Mesendoderm (in vitro differentiated cells): ENCODE measurements at regions not wholly inside any gene's neighbourhood (a gene's known extent, or its start where the extent isn't known, plus 50 kb on each side); places are given as distances from the start of the nearest gene placed in this dataset.

Source experiments
- DNase-seq: peaks from one replicate; pipeline ENCODE4 v3.0.0; 2013
- H2AK5ac ChIP-seq: 2 replicates; pipeline ENCODE4 v1.6.1; 2013; ENCODE audit warnings: low read length, inconsistent platforms
- H2BK120ac ChIP-seq: 2 replicates; pipeline ENCODE4 v1.6.1; 2013; ENCODE audit warnings: low read depth, mild to moderate bottlenecking, low read length, moderate library complexity, mixed read lengths
- H2BK15ac ChIP-seq: replicated peaks from 2 replicates; pipeline ENCODE4 v1.6.1; 2013; ENCODE audit warnings: low read depth, mild to moderate bottlenecking, moderate library complexity
- H2BK5ac ChIP-seq: 2 replicates; pipeline ENCODE4 v1.6.1; 2013; ENCODE audit warnings: low read length, inconsistent platforms
- H3K18ac ChIP-seq: 2 replicates; pipeline ENCODE4 v1.6.1; 2013; ENCODE audit warnings: mild to moderate bottlenecking, low read length, mixed read lengths
- H3K23ac ChIP-seq: one replicate; pipeline ENCODE4 v1.6.1; 2013; ENCODE audit warnings: low read length
- H3K27ac ChIP-seq: 2 replicates; pipeline ENCODE4 v1.5.1; 2013; ENCODE audit warnings: low read depth, mild to moderate bottlenecking, inconsistent platforms, low read length, moderate library complexity
- H3K27me3 ChIP-seq: 2 replicates; pipeline ENCODE4 v1.6.1; 2013; ENCODE audit warnings: low read length, control low read depth, mild to moderate bottlenecking, inconsistent platforms; ENCODE audit not compliant: insufficient read depth, poor library complexity
- H3K36me3 ChIP-seq: 2 replicates; pipeline ENCODE4 v1.6.1; 2013; ENCODE audit warnings: low read length, inconsistent platforms; ENCODE audit not compliant: control insufficient read depth, insufficient read depth
- H3K4ac ChIP-seq: one replicate; pipeline ENCODE4 v1.6.1; 2013; ENCODE audit warnings: low read depth, mild to moderate bottlenecking, low read length, moderate library complexity
- H3K4me1 ChIP-seq: 2 replicates; pipeline ENCODE4 v1.6.1; 2013; ENCODE audit warnings: low read depth, low read length, inconsistent platforms; ENCODE audit not compliant: control insufficient read depth
- H3K4me2 ChIP-seq: 2 replicates; pipeline ENCODE4 v1.6.1; 2013; ENCODE audit warnings: low read length
- H3K4me3 ChIP-seq: 2 replicates; pipeline ENCODE4 v1.5.1; 2013; ENCODE audit warnings: mild to moderate bottlenecking, low read length
- H3K56ac ChIP-seq: one replicate; pipeline ENCODE4 v1.6.1; 2013; ENCODE audit warnings: low read length
- H3K79me1 ChIP-seq: 2 replicates; pipeline ENCODE4 v1.6.1; 2013; ENCODE audit warnings: low read length, inconsistent platforms
- H3K79me2 ChIP-seq: 2 replicates; pipeline ENCODE4 v1.6.1; 2013; ENCODE audit warnings: mild to moderate bottlenecking, low read length; ENCODE audit not compliant: control insufficient read depth, insufficient read depth
- H3K9ac ChIP-seq: 2 replicates; pipeline ENCODE4 v1.6.1; 2013; ENCODE audit warnings: low read length, inconsistent platforms
- H4K5ac ChIP-seq: one replicate; pipeline ENCODE4 v1.6.1; 2013; ENCODE audit warnings: low read length
- H4K8ac ChIP-seq: one replicate; pipeline ENCODE4 v1.6.1; 2013; ENCODE audit warnings: low read depth, mild to moderate bottlenecking, control low read depth, low read length, moderate library complexity
- WGBS: extraction: QIAGEN DNeasy Blood & Tissue Kit; methylation state at CpG from one replicate; pipeline ENCODE4 v1.1.7; 2013; ENCODE audit warnings: low lambda C conversion rate, missing lambda C conversion rate; ENCODE audit not compliant: insufficient coverage; ENCODE audit errors: extremely low coverage; 5-methylcytosine and 5-hydroxymethylcytosine counted together

DNA sequence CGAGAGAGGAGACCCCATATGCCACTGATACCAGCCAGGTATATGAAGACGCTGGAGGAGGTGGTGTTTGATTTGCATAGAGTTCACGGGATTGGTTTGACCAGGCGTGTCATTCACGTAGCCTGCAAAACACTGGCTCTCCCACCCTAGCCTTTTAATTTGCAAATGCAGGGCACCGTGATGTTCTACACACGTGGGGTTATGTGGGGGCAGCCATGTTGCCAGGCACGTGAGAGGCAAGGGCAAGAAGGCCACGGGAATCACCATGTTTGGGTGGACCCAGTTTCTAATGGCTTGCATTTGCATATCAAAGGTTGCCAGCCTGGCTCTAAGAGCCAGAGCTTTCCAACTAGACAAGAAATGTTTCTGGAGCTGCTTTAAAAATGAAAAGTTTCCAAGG is 117.2 kb upstream of the LYZL1 start:
- Histone ChIP-seq H3K4ac (no peak overlapping the region), H3K23ac (no peak overlapping the region)
- DNase-seq, result no peak

GRCh38 chr10:29174389-29174788 is 114.5 kb upstream of the LYZL1 start:
- Histone ChIP-seq H3K27ac (no peak overlapping the region), H3K27me3 (no peaks in the 10 kb centered on the region), H3K79me1 (no peaks in the 10 kb centered on the region), H3K9ac (no peak overlapping the region), H3K23ac (no peak overlapping the region), H3K4me1 (no peaks in the 10 kb centered on the region), H2BK15ac (no peak overlapping the region), H3K4ac (no peak overlapping the region), H4K8ac (no peak overlapping the region), H2BK120ac (no peak overlapping the region), H2AK5ac (no peak overlapping the region), H3K4me2 (no peak overlapping the region), H2BK5ac (no peak overlapping the region), H3K4me3 (no peak overlapping the region), H3K18ac (no peak overlapping the region), H3K79me2 (no peaks in the 10 kb centered on the region), H3K36me3 (no peaks in the 10 kb centered on the region), H3K56ac (no peak overlapping the region), H4K5ac (no peak overlapping the region)
- no CpG with 5 or more reads among the region's 2 CpGs for WGBS
- DNase-seq, result no peak

More for the DNA sequence above, 117.2 kb upstream of the LYZL1 start:
- no peak overlapping the region for H2BK15ac ChIP-seq
- H3K27ac ChIP-seq, result no peak overlapping the region
- H3K56ac ChIP-seq, result no peak overlapping the region
- H3K4me2 ChIP-seq, result no peak overlapping the region
- H2BK120ac ChIP-seq, result no peak overlapping the region
- H3K79me2 ChIP-seq, result no peaks in the 10 kb centered on the region
- no peak overlapping the region for H2BK5ac ChIP-seq
- no peak overlapping the region for H4K5ac ChIP-seq
- no peaks in the 10 kb centered on the region for H3K27me3 ChIP-seq
- H3K18ac ChIP-seq, result no peak overlapping the region
- H3K4me1 ChIP-seq, result no peaks in the 10 kb centered on the region
- no peak overlapping the region for H3K9ac ChIP-seq
- H2AK5ac ChIP-seq, result no peak overlapping the region
- H4K8ac ChIP-seq, result no peak overlapping the region
- H3K36me3 ChIP-seq, result no peaks in the 10 kb centered on the region
- no peaks in the 10 kb centered on the region for H3K79me1 ChIP-seq
- no peak overlapping the region for H3K4me3 ChIP-seq
- WGBS, result no CpG with 5 or more reads among the region's 9 CpGs

DNA sequence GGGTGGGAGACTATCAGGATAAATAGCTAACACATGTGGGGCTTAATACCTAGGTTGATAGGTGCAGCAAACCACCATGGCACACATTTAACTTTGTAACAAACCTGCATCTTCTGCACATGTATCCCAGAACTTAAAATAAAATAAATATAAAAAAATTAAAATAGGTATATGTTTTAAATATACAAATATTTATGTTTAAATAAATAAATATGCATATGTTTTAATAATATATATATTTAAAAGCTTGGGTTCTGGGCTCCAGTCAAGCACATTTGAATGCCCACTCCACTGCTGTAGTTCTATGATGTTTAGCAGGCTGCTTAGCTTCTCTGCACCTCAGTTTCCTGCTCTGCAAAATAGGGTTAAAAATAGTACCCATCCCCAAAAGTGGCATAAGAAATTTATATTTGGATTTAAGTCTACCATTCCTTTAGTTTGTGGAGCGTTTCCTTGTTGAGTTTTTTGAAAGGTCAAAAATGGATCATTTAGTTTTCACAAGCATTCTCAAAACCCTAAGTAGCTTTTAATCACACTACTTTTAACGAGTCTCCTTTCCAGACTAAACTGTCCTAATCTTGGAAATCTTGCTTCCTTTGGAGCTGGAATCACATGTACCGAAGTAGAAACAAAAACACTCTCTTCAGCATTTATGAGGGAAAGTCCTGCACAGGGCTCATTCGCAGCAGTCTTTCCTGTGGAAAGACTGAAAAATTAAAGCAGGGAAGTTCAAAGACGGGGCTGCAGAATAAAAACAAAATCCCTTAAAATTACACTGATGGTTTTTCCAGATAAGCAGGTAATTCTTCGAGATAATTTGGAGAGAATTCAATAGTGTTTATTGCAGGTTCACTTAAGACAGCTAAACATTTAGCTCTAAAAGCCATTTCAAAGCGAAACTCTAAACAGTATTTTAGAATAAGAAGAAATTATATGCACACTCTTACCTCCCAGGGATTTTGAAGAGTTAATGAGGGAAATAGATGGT is 111.7 kb upstream of the LYZL1 start:
- Histone ChIP-seq H3K56ac (no peak overlapping the region), H3K27ac (no peak overlapping the region), H2BK5ac (no peak overlapping the region), H3K27me3 (no peaks in the 10 kb centered on the region), H3K4me2 (no peak overlapping the region), H3K79me1 (no peaks in the 10 kb centered on the region), H2BK120ac (no peak overlapping the region), H3K36me3 (no peaks in the 10 kb centered on the region), H3K18ac (peak overlapping the region; percentile 70), H3K4me3 (no peak overlapping the region), H3K9ac (no peak overlapping the region), H4K5ac (no peak overlapping the region), H3K23ac (no peak overlapping the region), H2BK15ac (no peak overlapping the region), H2AK5ac (no peak overlapping the region), H4K8ac (no peak overlapping the region), H3K4me1 (no peaks in the 10 kb centered on the region), H3K79me2 (no peaks in the 10 kb centered on the region), H3K4ac (no peak overlapping the region)
- WGBS, result no CpG with 5 or more reads among the region's 7 CpGs
- DNase-seq, result no peak

DNA sequence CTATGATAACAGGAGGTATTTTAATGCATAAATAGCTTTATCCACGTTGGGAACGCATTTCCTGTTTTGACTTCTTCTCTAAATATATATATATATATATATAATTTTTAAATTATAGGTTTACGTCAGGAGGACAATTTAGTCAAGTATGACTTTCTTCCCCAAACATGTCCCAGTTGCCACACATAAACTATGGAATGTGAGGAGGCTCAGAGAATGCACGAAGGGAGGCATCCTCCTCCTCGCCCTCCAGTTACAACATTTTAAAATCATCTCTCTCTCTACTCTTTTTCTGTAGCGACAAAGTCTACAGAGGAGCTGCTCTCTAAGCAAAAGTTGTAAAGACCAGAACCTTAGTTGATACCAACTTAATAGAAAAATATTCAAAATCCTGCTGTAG is 106.9 kb upstream of the LYZL1 start:
- H2BK120ac ChIP-seq, result no peak overlapping the region
- H3K4me1 ChIP-seq, result no peaks in the 10 kb centered on the region
- no peak overlapping the region for H3K56ac ChIP-seq
- no peaks in the 10 kb centered on the region for H3K36me3 ChIP-seq
- no peak overlapping the region for H4K5ac ChIP-seq
- no peak overlapping the region for H3K18ac ChIP-seq
- no peak overlapping the region for H2BK15ac ChIP-seq
- H2AK5ac ChIP-seq, result no peak overlapping the region
- H3K9ac ChIP-seq, result no peak overlapping the region
- no peak overlapping the region for H3K4me3 ChIP-seq
- no peaks in the 10 kb centered on the region for H3K27me3 ChIP-seq
- H3K4me2 ChIP-seq, result no peak overlapping the region
- no peaks in the 10 kb centered on the region for H3K79me2 ChIP-seq
- H3K79me1 ChIP-seq, result no peaks in the 10 kb centered on the region
- no peak overlapping the region for H3K23ac ChIP-seq
- no peak for DNase-seq
- H3K4ac ChIP-seq, result no peak overlapping the region
- H3K27ac ChIP-seq, result no peak overlapping the region
- H2BK5ac ChIP-seq, result no peak overlapping the region
- WGBS, result no CpG with 5 or more reads among the region's 6 CpGs
- H4K8ac ChIP-seq, result no peak overlapping the region

GRCh38 chr10:29183301-29183945 is 105.4 kb upstream of the LYZL1 start:
- no peak overlapping the region for H3K4me3 ChIP-seq
- no peak overlapping the region for H3K56ac ChIP-seq
- H4K5ac ChIP-seq, result no peak overlapping the region
- H3K36me3 ChIP-seq, result no peaks in the 10 kb centered on the region
- no peak overlapping the region for H3K27ac ChIP-seq
- H3K4me2 ChIP-seq, result no peak overlapping the region
- no peaks in the 10 kb centered on the region for H3K4me1 ChIP-seq
- no CpG with 5 or more reads among the region's 6 CpGs for WGBS
- H2BK15ac ChIP-seq, result no peak overlapping the region
- H3K79me2 ChIP-seq, result no peaks in the 10 kb centered on the region
- H3K27me3 ChIP-seq, result no peaks in the 10 kb centered on the region
- H3K79me1 ChIP-seq, result no peaks in the 10 kb centered on the region
- no peak overlapping the region for H3K23ac ChIP-seq
- no peak overlapping the region for H3K18ac ChIP-seq
- no peak overlapping the region for H2BK5ac ChIP-seq
- H3K9ac ChIP-seq, result no peak overlapping the region
- no peak overlapping the region for H4K8ac ChIP-seq
- DNase-seq, result peak; percentile 80
- no peak overlapping the region for H3K4ac ChIP-seq
- H2BK120ac ChIP-seq, result no peak overlapping the region
- H2AK5ac ChIP-seq, result no peak overlapping the region
